ENCODE measurements at regions not wholly inside any gene's neighbourhood (a gene's known extent, or its start where the extent isn't known, plus 50 kb on each side); places are given as distances from the start of the nearest gene placed in this dataset.

- no peaks in the 10 kb centered on the region for H3K9me3 ChIP-seq
- DNase-seq, result no peak
- no peak overlapping the region for H3K4me3 ChIP-seq
- H3K27me3 ChIP-seq, result no peaks in the 10 kb centered on the region
- no peak for TF ChIP-seq CTCF (IDR thresholded peaks at IDR 0.05)
- no peak for TF ChIP-seq POLR2A (IDR thresholded peaks at IDR 0.05)
- no peak overlapping the region for H3K27ac ChIP-seq
- no peaks in the 10 kb centered on the region for H3K4me1 ChIP-seq
- no peaks in the 10 kb centered on the region for H3K36me3 ChIP-seq
Measured at GRCh38 chr20:24118441-24119175, 130.0 kb upstream of the GGTLC1 start.

GRCh38 chr20:24118034-24118433 lies 129.5 kb upstream of the GGTLC1 start:
- Histone ChIP-seq H3K27me3 (no peaks in the 10 kb centered on the region), H3K4me3 (no peak overlapping the region), H3K9me3 (no peaks in the 10 kb centered on the region), H3K27ac (no peak overlapping the region), H3K4me1 (no peaks in the 10 kb centered on the region), H3K36me3 (no peaks in the 10 kb centered on the region)
- no peak for TF ChIP-seq CTCF (IDR thresholded peaks at IDR 0.05)
- no peak for TF ChIP-seq POLR2A (IDR thresholded peaks at IDR 0.05)
- no peak for DNase-seq

GRCh38 chr20:24117383-24117782 lies 128.8 kb upstream of the GGTLC1 start:
- H3K9me3 ChIP-seq, result no peaks in the 10 kb centered on the region
- no peak overlapping the region for H3K4me3 ChIP-seq
- no peak for TF ChIP-seq POLR2A (IDR thresholded peaks at IDR 0.05)
- TF ChIP-seq CTCF (IDR thresholded peaks at IDR 0.05), result no peak
- H3K4me1 ChIP-seq, result no peaks in the 10 kb centered on the region
- no peaks in the 10 kb centered on the region for H3K36me3 ChIP-seq
- no peak overlapping the region for H3K27ac ChIP-seq
- DNase-seq, result no peak
- no peaks in the 10 kb centered on the region for H3K27me3 ChIP-seq

- Histone ChIP-seq H3K4me3 (no peak overlapping the region), H3K27ac (no peak overlapping the region), H3K9me3 (no peaks in the 10 kb centered on the region), H3K36me3 (no peaks in the 10 kb centered on the region), H3K27me3 (no peaks in the 10 kb centered on the region), H3K4me1 (no peaks in the 10 kb centered on the region)
- no peak for TF ChIP-seq POLR2A (IDR thresholded peaks at IDR 0.05)
- TF ChIP-seq CTCF (IDR thresholded peaks at IDR 0.05), result no peak
- no peak for DNase-seq
Measured at GRCh38 chr20:24116611-24117010, 128.0 kb upstream of the GGTLC1 start.

GRCh38 chr20:24112360-24112759 lies 123.8 kb upstream of the GGTLC1 start:
- no peak for DNase-seq
- Histone ChIP-seq H3K9me3 (no peaks in the 10 kb centered on the region), H3K27ac (no peak overlapping the region), H3K4me1 (no peaks in the 10 kb centered on the region), H3K27me3 (no peaks in the 10 kb centered on the region), H3K36me3 (no peaks in the 10 kb centered on the region), H3K4me3 (no peak overlapping the region)
- TF ChIP-seq CTCF (IDR thresholded peaks at IDR 0.05), result no peak
- no peak for TF ChIP-seq POLR2A (IDR thresholded peaks at IDR 0.05)

- no peak for TF ChIP-seq CTCF (IDR thresholded peaks at IDR 0.05)
- TF ChIP-seq POLR2A (IDR thresholded peaks at IDR 0.05), result no peak
- Histone ChIP-seq H3K4me1 (no peaks in the 10 kb centered on the region), H3K27me3 (no peaks in the 10 kb centered on the region), H3K4me3 (no peak overlapping the region), H3K27ac (no peak overlapping the region), H3K9me3 (no peaks in the 10 kb centered on the region), H3K36me3 (no peaks in the 10 kb centered on the region)
- DNase-seq, result no peak
Measured at GRCh38 chr20:24111858-24112257, 123.3 kb upstream of the GGTLC1 start.

Data from Peyer's patch (tissue), 4 donors.